HG02642 (cell line): ENCODE measurements at regions not wholly inside any gene's neighbourhood (a gene's known extent, or its start where the extent isn't known, plus 50 kb on each side); places are given as distances from the start of the nearest gene placed in this dataset.
"Not testable (repeated sequence)": the region's sequence is repeated elsewhere in the genome, so short reads cannot be mapped to it uniquely, and the experiment has no call there.

Source experiments
- ATAC-seq: cut with Tn5 transposase; IDR thresholded peaks from one replicate; pipeline ENCODE4 v1.9.1; 2021; ENCODE audit warnings: mild to moderate bottlenecking; ENCODE audit not compliant: unreplicated experiment, poor library complexity

GRCh38 chr10:9111976-9112375, 1057.5 kb downstream of the GATA3 start:
- no peak for ATAC-seq

DNA sequence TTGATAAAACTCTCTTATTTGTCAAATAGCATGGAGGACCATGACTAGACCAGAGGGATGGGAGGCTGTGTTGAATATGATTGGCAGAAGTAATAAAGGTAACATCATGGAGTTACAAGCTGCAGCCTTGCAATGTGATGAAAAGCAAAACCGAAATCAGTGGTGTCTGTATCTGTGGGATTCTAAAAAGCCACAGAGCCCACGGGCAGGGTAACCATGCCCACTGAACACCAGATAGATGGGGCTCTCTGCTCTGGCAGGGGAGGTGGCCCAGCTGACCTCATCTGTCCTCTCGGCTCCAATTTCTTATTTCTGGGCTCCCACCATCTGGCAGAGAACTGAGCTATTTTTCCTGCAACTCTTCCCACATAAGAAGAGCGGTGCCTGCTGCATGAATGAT, 1072.2 kb downstream of the GATA3 start:
- no peak for ATAC-seq

- ATAC-seq = no peak
Measured at GRCh38 chr10:9137368-9137767, 1082.9 kb downstream of the GATA3 start.

GRCh38 chr10:9138829-9139228, 1084.3 kb downstream of the GATA3 start:
- ATAC-seq = not testable (repeated sequence)

DNA sequence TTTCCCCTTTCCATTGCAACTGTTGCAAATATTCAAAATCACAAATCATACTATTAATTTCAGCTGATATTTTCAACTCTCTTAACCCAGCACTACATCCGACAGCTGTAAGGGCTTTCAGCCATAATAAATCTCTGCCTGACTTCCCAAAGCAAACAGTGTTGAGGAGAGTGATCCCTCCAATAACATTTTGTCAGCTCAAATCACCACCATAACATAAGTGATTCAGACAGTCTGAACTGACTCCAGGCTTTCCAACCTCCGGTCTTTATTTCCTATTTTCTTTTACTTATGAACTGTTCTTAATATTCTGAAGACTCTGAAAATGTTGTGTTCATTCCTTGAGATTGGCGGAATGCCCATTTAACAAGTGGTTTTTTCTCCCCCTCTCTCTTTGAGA, 1085.9 kb downstream of the GATA3 start:
- no peak for ATAC-seq

DNA sequence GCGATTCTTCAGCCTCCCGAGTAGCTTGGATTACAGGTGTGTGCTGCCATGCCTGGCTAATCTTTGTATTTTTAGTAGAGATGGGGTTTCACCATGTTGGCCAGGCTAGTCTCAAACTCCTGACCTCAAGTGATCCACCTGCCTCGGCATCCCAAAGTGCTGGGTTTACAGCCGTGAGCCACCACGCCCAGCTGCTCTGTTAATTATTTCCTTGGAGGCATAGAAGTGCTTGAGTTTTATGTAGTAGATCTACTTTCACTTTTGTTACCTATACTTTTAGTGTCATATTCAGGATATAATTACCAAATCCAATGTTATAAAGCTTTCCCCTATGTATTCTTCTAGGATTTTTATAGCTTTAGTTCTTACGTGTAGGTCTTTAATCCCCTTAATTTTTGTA, 1093.0 kb downstream of the GATA3 start:
- no peak for ATAC-seq

- ATAC-seq = no peak
Measured at GRCh38 chr10:9149134-9149533, 1094.6 kb downstream of the GATA3 start.

GRCh38 chr10:9153057-9153456, 1098.6 kb downstream of the GATA3 start:
- not testable (repeated sequence) for ATAC-seq

DNA sequence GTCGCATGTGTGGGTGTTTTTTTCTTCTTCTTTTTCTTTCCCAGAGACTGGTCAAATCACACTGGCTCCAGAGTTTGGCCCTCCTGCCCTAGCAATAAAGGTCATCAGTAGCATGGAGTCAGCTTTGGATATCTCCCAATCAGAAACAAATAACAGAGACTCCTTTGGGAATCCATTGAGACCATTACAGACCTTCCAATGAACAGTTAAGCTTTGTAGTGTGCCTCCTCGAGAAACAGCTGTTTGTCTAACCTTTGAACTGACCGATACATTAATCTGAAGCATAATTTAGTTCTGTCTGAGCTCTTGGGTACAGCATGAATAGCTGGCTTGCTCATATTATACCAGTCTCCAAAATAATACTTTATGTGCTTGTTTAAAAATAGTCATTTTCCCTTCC, 1103.2 kb downstream of the GATA3 start:
- no peak for ATAC-seq

DNA sequence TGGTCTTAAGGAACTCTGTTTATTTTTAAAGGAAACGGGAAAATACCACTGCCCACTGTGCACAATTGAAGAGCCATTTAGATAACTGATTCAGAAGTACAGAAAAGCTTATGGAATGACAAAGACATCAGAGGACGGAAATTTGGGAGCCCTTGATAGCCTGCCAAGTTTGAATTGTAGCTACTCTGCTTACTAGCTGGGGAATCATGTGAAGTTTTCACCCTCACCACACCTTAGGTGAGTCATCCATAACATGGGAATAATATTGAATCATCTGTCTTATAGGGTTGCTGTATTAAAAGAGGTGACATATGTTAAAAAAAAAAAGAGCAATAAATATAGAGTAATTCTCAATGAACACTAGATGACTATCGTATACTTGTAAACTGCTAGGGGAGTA, 1104.2 kb downstream of the GATA3 start:
- ATAC-seq = no peak

DNA sequence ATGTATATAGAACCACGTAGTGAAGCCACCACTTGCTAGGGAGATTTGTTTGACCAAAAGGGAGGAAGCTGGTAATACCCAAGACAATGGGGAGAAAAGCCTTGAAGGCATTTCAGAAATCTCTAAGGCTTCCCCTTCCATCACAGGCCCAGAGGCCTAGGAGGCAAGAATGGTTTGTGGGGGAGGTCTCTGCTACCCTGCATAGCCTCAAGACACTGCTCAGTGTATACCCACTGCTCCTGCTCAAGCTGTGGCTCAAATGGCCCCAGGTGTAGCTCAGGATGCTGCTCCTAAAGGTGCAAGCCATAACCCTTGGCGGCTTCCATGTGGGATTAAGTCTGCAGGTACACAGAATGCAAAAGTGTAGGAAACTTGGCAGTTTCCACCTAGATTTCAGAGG, 1105.8 kb downstream of the GATA3 start:
- no peak for ATAC-seq

- no peak for ATAC-seq
Measured at GRCh38 chr10:9163699-9164098, 1109.2 kb downstream of the GATA3 start.

- no peak for ATAC-seq
Measured at GRCh38 chr10:9166770-9167169, 1112.3 kb downstream of the GATA3 start.

GRCh38 chr10:9172276-9172675, 1117.8 kb downstream of the GATA3 start:
- no peak for ATAC-seq

DNA sequence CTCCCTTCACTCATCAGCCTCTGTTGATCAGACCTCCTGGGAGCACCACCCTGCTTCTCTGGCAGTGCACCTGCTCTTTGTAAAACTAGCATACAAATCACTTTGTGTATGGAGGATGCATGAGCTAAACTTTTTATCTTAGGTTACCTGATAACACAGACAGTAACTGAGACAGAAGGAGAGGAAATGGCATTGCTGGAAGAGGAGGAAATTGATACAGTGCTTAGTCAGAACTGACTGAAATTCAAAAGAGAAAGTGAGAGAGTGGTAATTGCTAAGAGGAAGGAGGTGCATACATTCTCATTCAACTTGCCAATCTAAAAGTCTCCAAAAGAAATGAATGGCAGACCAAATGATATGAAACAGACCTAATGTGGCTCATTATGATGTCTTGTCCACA, 1120.7 kb downstream of the GATA3 start:
- no peak for ATAC-seq

- not testable (repeated sequence) for ATAC-seq
Measured at GRCh38 chr10:9183197-9183880, 1128.9 kb downstream of the GATA3 start.

GRCh38 chr10:9188022-9188810, 1133.7 kb downstream of the GATA3 start:
- ATAC-seq = no peak

DNA sequence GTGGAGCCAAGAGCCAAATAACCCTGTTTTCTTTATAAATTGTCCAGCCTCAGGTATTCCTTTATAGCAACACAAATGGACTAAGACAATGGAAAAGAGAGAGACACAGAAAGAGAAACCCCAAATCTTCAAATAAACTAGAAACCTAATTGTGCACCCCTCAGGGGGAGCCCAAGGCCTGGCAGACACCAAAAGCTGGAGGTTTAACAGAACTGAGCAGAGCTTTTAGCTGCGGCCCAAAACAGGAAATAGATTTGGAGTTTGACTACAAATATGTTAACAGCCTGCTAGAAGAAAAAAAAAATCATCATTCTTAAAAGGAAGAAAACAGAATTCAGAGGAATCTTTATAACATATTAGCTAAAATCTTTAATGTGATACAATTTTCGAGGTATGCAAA, 1135.0 kb downstream of the GATA3 start:
- ATAC-seq = no peak

DNA sequence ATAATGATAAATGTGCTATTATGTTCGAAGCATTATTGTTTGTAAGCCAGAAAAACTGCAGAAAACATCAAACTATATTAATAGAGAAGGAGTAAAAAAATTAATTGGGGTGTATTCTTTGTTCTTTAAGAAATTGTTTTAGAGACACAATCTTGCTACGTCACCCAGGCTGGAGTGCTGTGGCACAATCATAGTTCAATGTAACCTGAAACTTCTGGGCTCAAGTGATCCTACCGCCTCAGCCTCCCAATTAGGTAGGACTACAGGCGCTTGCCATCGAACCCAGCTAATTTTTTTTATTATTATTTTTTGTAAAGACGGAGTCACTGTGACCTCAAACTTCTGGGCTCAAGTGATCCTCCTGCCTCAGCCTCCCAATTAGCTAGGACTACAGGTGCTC, 1138.6 kb downstream of the GATA3 start:
- ATAC-seq = no peak

DNA sequence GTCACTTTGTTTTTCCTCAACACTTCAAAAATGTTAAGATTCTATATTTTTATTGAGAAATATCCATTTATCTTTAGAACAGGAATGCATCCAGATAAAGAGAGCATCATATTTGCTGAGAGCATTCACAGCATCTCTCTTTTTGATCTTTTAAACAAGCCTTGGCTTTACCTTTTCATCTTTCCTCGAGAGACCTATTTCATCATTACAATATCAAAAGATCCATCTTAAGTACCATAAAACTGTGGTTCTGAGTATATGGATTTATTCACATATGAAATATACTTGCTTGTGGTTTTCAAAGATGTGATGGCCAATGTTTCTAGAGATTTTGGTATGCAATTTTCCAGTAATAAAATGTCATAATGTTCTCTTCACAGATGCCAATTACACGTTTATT, 1140.9 kb downstream of the GATA3 start:
- no peak for ATAC-seq

GRCh38 chr10:9198611-9199010, 1144.1 kb downstream of the GATA3 start:
- ATAC-seq = no peak

DNA sequence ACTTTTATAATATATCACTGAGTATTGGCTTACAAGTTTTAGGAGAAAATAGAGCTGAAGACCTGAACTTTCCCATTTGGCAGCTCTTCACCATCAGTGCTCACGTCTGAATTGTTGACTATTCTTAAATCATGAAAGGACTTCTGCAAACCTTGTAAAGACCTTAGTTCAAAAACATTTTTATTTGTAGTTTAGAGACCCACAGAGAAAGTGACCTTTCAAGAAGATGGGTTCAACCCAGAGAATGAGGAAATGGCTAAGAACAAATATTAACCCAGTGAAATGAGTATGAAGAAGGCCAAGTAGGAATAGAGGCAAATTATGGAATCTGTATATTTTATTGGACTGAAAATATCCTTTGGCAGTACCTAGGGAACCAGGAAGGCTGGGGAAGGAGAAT, 1151.1 kb downstream of the GATA3 start:
- ATAC-seq = no peak
